ENCODE measurements at regions not wholly inside any gene's neighbourhood (a gene's known extent, or its start where the extent isn't known, plus 50 kb on each side); places are given as distances from the start of the nearest gene placed in this dataset.

- intact Hi-C loops (cut with micrococcal nuclease; ENCODE audit: unreplicated experiment): no loop called here
- no peaks in the 10 kb centered on the region for H3K36me3 ChIP-seq (ENCODE audit: insufficient read depth, low read length, poor library complexity, severe bottlenecking)
- no peak overlapping the region for H3K27ac ChIP-seq (ENCODE audit: low read depth, low read length, poor library complexity, severe bottlenecking)
- no peak overlapping the region for H3K4me3 ChIP-seq (ENCODE audit: low read depth, low read length, poor library complexity, severe bottlenecking)
- no peaks in the 10 kb centered on the region for H3K9me3 ChIP-seq (ENCODE audit: low read depth, low read length, poor library complexity, severe bottlenecking)
- DNase-seq (ENCODE audit: low spot score): no peak
- CTCF ChIA-PET: no interaction called here
- H3K27me3 ChIP-seq (replicated peaks; ENCODE audit: insufficient read depth, low read depth, low read length, poor library complexity): no peaks in the 10 kb centered on the region
- no TSS peak for BruUV-seq (replicated peaks)
- POLR2A ChIA-PET (ENCODE audit: low non-redundant PET): no interaction called here
- TF ChIP-seq CTCF (conservative IDR thresholded peaks at IDR 0.05; ENCODE audit: low read depth, low read length) (no peak), EZH2 (IDR thresholded peaks at IDR 0.05; ENCODE audit: borderline replicate concordance, low read depth, low read length, poor library complexity, severe bottlenecking) (no peak)
- no peaks in the 10 kb centered on the region for H3K4me1 ChIP-seq (ENCODE audit: insufficient read depth, low read length, poor library complexity, severe bottlenecking)
Measured at GRCh38 chr10:36333446-36333845, 691.4 kb upstream of the FZD8 start.

DNA sequence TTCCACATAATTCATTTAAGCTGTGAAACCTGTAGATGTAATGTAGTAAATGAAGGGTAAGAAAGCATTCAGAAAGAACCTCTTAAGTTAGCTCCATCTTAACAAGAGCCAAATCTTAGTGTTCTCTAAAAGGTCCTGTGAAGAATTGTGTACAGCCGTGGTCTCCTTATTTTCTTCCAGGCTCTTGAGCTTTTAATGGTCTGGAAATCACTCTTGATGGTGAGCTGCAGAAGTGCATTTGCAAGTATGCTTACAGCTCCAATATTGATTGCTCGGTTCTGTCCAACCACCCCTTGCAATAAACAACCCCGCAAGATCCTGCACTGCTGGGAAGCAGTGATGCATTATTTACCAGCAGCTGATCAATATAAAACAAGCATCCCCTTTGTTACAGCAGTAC is 690.8 kb upstream of the FZD8 start:
- ChIA-PET POLR2A (ENCODE audit: low non-redundant PET) (no interaction called here), CTCF (no interaction called here)
- Histone ChIP-seq H3K27ac (ENCODE audit: low read depth, low read length, poor library complexity, severe bottlenecking) (no peak overlapping the region), H3K4me3 (ENCODE audit: low read depth, low read length, poor library complexity, severe bottlenecking) (no peak overlapping the region), H3K27me3 (replicated peaks; ENCODE audit: insufficient read depth, low read depth, low read length, poor library complexity) (no peaks in the 10 kb centered on the region), H3K36me3 (ENCODE audit: insufficient read depth, low read length, poor library complexity, severe bottlenecking) (no peaks in the 10 kb centered on the region), H3K4me1 (ENCODE audit: insufficient read depth, low read length, poor library complexity, severe bottlenecking) (no peaks in the 10 kb centered on the region), H3K9me3 (ENCODE audit: low read depth, low read length, poor library complexity, severe bottlenecking) (no peaks in the 10 kb centered on the region)
- no peak for DNase-seq (ENCODE audit: low spot score)
- TF ChIP-seq EZH2 (IDR thresholded peaks at IDR 0.05; ENCODE audit: borderline replicate concordance, low read depth, low read length, poor library complexity, severe bottlenecking) (no peak), CTCF (conservative IDR thresholded peaks at IDR 0.05; ENCODE audit: low read depth, low read length) (no peak)
- no TSS peak for BruUV-seq (replicated peaks)
- intact Hi-C loops (cut with micrococcal nuclease; ENCODE audit: unreplicated experiment): no loop called here

- Histone ChIP-seq H3K4me1 (ENCODE audit: insufficient read depth, low read length, poor library complexity, severe bottlenecking) (no peaks in the 10 kb centered on the region), H3K27ac (ENCODE audit: low read depth, low read length, poor library complexity, severe bottlenecking) (no peak overlapping the region), H3K27me3 (replicated peaks; ENCODE audit: insufficient read depth, low read depth, low read length, poor library complexity) (no peaks in the 10 kb centered on the region), H3K36me3 (ENCODE audit: insufficient read depth, low read length, poor library complexity, severe bottlenecking) (no peaks in the 10 kb centered on the region), H3K9me3 (ENCODE audit: low read depth, low read length, poor library complexity, severe bottlenecking) (no peaks in the 10 kb centered on the region), H3K4me3 (ENCODE audit: low read depth, low read length, poor library complexity, severe bottlenecking) (no peak overlapping the region)
- ChIA-PET CTCF (no interaction called here), POLR2A (ENCODE audit: low non-redundant PET) (no interaction called here)
- BruUV-seq (replicated peaks): no TSS peak
- TF ChIP-seq CTCF (conservative IDR thresholded peaks at IDR 0.05; ENCODE audit: low read depth, low read length) (no peak), EZH2 (IDR thresholded peaks at IDR 0.05; ENCODE audit: borderline replicate concordance, low read depth, low read length, poor library complexity, severe bottlenecking) (no peak)
- intact Hi-C loops (cut with micrococcal nuclease; ENCODE audit: unreplicated experiment): no loop called here
- DNase-seq (ENCODE audit: low spot score): no peak
Measured at GRCh38 chr10:36331121-36331520, 689.0 kb upstream of the FZD8 start.

Measured in A673 (cell line).